GM23248 (cell line): ENCODE measurements at regions not wholly inside any gene's neighbourhood (a gene's known extent, or its start where the extent isn't known, plus 50 kb on each side); places are given as distances from the start of the nearest gene placed in this dataset.

Experiments used
- EZH2 ChIP-seq: fragments of 200-600 bp; sonication (generic); IDR thresholded peaks from 2 replicates; pipeline ENCODE4 v1.6.1; 2018; ENCODE audit warnings: antibody characterized with exemption, mild to moderate bottlenecking; ENCODE audit not compliant: insufficient read depth, poor library complexity, severe bottlenecking
- EZH2phosphoT487 ChIP-seq: fragments of 200-600 bp; sonication (generic); IDR thresholded peaks from 2 replicates; pipeline ENCODE4 v1.6.1; 2018; ENCODE audit warnings: antibody characterized with exemption, moderate library complexity, mild to moderate bottlenecking, low read depth; ENCODE audit not compliant: insufficient read depth

DNA sequence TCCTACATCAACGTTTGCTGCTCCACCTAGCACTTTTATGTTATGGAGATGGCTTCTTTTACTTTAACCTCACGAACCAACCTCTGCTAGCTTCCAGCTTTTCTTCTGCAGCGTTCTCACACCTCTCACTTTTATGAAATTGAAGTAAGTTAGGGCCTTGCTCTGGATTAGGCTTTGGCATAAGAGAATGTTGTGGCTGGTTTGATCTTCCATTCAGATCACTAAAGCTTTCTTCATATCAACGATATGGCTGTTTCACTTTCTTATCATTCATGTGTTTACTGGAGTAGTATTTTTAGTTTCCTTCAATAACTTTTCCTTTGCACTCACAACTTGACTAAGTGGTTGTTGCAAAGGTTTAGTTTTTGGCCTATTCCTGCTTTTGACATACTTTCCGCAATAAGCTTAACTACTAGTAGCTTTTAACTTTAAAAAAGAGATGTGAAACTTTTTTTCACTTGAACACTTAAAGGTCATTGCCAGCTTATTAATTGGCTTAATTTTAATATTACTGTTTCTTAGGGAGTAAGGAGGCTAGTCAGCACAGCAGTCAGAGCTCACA lies 60.0 kb upstream of the SPRY2 start:
- TF ChIP-seq EZH2phosphoT487: no peak
- TF ChIP-seq EZH2: no peak
